Kidney (tissue), 13 donors: ENCODE measurements at regions not wholly inside any gene's neighbourhood (a gene's known extent, or its start where the extent isn't known, plus 50 kb on each side); places are given as distances from the start of the nearest gene placed in this dataset.

Experiments used
- DNase-seq, 5 donors: peaks; one replicate each; pipeline ENCODE4 v3.0.0-alpha.2; 2013 to 2020
- FAIRE-seq: peaks from 2 replicates; lab custom pipeline; 2012; peaks lifted over from hg19 to GRCh38; lab: Jason Lieb, UNC
- H3K27ac ChIP-seq, 2 donors: one replicate each; pipeline ENCODE4 v1.7.0; 2013; ENCODE audit warnings: low read depth in 2 of 2, low read length in 2 of 2, inconsistent platforms in 1 of 2
- H3K27me3 ChIP-seq: one replicate; pipeline ENCODE4 v1.7.1; 2013; ENCODE audit warnings: low read length, inconsistent platforms; ENCODE audit not compliant: control insufficient read depth, insufficient read depth
- H3K36me3 ChIP-seq, 3 donors: one replicate each; pipeline versions ENCODE4 v1.7.0 to v1.7.1; 2013; ENCODE audit warnings: low read length in 3 of 3, control low read depth in 1 of 3, inconsistent platforms in 1 of 3; ENCODE audit not compliant: insufficient read depth in 3 of 3, control insufficient read depth in 2 of 3
- H3K4me1 ChIP-seq, 3 donors: one replicate each; pipeline versions ENCODE4 v1.7.0 to v1.7.1; 2013; ENCODE audit warnings: low read length in 3 of 3, inconsistent platforms in 1 of 3, low read depth in 1 of 3; ENCODE audit not compliant: control insufficient read depth in 2 of 3, insufficient read depth in 2 of 3
- H3K4me3 ChIP-seq, 3 donors: one replicate each; pipeline versions ENCODE4 v1.7.0 to v1.8.1; 2013; ENCODE audit warnings: low read length in 3 of 3, control low read depth in 1 of 3, inconsistent platforms in 1 of 3
- H3K9ac ChIP-seq, 3 donors: one replicate each; pipeline versions ENCODE4 v1.7.0 to v1.7.1; 2013; ENCODE audit warnings: low read length in 3 of 3, control low read depth in 1 of 3, inconsistent platforms in 1 of 3
- H3K9me3 ChIP-seq, 3 donors: one replicate each; pipeline versions ENCODE4 v1.7.0 to v1.7.1; 2013; ENCODE audit warnings: low read length in 3 of 3, control low read depth in 1 of 3, inconsistent platforms in 1 of 3; ENCODE audit not compliant: control insufficient read depth in 2 of 3, insufficient read depth in 1 of 3
- intact Hi-C: fragments of 100-400 bp; cut with DNase I; formaldehyde crosslinking; loops from one replicate; pipeline ENCODE4 v1.11.1; 2022
- TF ChIP-seq, protein P1 (sequence below): IDR thresholded peaks from 3 replicates; pipeline ENCODE4 v1.5.1; 2012; ENCODE audit warnings: mild to moderate bottlenecking, moderate library complexity, borderline replicate concordance; ENCODE audit not compliant: insufficient read depth; ENCODE audit errors: extremely low read depth
- donor health status: control.
- donor health status: control.
- donor health status: control.
- donor health status: control.
- donor health status: control.
- donor health status: DM: yes; HTN: yes; CAD: no.
- donor health status: Normal renal cell carcinoma (clear cell type).

DNA sequence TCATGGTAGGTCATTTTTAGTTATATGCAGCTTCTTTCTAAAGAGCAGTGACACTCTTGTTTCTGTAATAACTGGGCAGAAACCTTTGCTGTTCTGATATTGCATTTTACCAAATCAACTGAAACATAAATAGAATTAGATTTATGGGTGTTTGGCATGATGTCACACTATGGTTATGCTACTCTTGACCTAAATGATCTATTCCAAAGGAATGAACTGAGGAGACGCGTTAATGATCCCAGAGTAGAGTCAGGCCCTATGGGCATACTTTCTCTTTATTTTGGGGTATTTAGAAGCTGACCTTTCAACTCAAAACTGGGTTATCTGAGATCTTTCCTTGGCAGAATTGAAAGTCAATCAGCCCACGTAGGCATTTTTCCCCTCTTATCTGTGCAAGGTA, 146.8 kb upstream of the ADAMTSL1 start:
- intact Hi-C loops, result no loop called here
- no peak overlapping the region for H3K27ac ChIP-seq
- no peak for DNase-seq
- TF ChIP-seq, protein P1, sequence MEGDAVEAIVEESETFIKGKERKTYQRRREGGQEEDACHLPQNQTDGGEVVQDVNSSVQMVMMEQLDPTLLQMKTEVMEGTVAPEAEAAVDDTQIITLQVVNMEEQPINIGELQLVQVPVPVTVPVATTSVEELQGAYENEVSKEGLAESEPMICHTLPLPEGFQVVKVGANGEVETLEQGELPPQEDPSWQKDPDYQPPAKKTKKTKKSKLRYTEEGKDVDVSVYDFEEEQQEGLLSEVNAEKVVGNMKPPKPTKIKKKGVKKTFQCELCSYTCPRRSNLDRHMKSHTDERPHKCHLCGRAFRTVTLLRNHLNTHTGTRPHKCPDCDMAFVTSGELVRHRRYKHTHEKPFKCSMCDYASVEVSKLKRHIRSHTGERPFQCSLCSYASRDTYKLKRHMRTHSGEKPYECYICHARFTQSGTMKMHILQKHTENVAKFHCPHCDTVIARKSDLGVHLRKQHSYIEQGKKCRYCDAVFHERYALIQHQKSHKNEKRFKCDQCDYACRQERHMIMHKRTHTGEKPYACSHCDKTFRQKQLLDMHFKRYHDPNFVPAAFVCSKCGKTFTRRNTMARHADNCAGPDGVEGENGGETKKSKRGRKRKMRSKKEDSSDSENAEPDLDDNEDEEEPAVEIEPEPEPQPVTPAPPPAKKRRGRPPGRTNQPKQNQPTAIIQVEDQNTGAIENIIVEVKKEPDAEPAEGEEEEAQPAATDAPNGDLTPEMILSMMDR, result no peak
- no peak overlapping the region for H3K9ac ChIP-seq
- H3K36me3 ChIP-seq, result no peaks in the 10 kb centered on the region
- peaks cover 0 to 2% (median 0%) of the 10 kb centered on the region in 3 donors for H3K4me1 ChIP-seq
- H3K27me3 ChIP-seq, result no peaks in the 10 kb centered on the region
- H3K4me3 ChIP-seq, result no peak overlapping the region
- no peaks in the 10 kb centered on the region for H3K9me3 ChIP-seq
- no peak for FAIRE-seq

DNA sequence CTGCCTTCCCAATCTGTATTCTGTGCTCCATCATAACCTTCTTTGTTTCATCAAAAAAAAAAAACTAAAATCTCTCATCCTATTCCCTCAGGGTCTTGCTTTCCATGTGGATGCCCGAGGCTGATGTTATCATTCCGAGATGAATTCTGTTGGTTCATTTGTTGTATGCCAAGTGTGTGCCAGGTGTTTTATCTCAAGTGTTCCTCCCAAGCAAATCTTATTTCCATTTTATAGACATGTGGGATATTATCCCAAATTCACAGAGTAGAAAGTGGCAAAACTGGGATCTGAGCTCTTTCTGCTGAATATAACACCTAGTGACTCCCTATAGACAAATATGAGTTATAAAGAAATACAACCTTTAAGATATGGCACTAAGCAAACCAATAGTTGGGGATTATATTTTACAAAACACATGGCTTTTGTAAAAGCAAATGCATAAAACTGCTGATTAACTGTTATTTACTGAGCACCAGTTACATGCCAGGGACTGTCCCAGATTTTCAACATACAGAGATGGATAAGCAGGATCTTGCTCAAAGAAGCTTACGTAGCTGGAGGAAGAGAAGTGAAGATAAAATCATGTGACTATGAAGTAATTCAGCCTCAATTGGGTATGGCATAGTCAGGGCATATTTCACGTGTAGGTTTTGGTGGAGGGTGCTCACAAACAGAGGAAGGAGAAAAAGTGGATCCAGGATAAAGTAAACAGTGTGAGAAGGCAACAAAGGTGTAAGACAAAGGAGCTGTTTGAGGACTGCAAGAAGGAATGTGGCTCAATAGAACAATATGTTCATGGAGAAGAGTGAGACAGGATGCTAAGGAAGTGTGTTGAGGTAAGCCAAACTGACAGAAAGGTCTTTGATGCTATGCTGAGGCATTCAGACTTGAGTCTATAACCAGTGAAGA, 143.3 kb upstream of the ADAMTSL1 start:
- H3K27me3 ChIP-seq, result no peaks in the 10 kb centered on the region
- intact Hi-C loops, result no loop called here
- H3K27ac ChIP-seq, result no peak overlapping the region
- H3K4me1 ChIP-seq, result peaks cover 0 to 2% (median 0%) of the 10 kb centered on the region in 3 donors
- H3K36me3 ChIP-seq, result no peaks in the 10 kb centered on the region
- TF ChIP-seq, protein P1, result no peak
- H3K4me3 ChIP-seq, result no peak overlapping the region
- H3K9ac ChIP-seq, result no peak overlapping the region
- no peak for DNase-seq
- FAIRE-seq, result no peak
- no peaks in the 10 kb centered on the region for H3K9me3 ChIP-seq

DNA sequence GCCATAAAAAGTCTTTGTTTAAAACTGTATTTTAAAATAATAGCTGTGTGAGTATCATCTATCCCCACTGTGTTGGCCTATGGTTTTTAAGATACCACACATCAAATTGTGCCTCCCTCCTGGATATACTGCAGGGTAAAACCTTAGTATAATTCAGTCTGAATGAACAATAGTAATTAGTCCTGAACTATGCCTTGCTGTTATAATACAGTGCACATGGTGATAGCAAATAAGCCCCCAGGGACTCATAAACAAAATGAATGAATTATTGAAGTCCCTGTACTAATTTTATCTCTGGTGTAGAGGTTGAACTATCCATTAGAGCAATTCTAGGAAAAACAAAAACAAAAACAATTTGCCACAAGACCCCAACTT, 142.7 kb upstream of the ADAMTSL1 start:
- no peak for FAIRE-seq
- no peak for DNase-seq
- Histone ChIP-seq H3K27ac (no peak overlapping the region), H3K4me1 (peaks cover 0 to 2% (median 0%) of the 10 kb centered on the region in 3 donors), H3K36me3 (no peaks in the 10 kb centered on the region), H3K9ac (no peak overlapping the region), H3K4me3 (no peak overlapping the region), H3K27me3 (no peaks in the 10 kb centered on the region), H3K9me3 (no peaks in the 10 kb centered on the region)
- TF ChIP-seq, protein P1, result no peak
- intact Hi-C loops, result no loop called here
